PFSK-1 (cell line): ENCODE measurements at regions not wholly inside any gene's neighbourhood (a gene's known extent, or its start where the extent isn't known, plus 50 kb on each side); places are given as distances from the start of the nearest gene placed in this dataset.

Experiments used
- FOXP2 ChIP-seq: optimal IDR thresholded peaks from 2 replicates; pipeline ENCODE3; 2011; ENCODE audit warnings: borderline replicate concordance, control low read depth, inconsistent platforms; ENCODE audit not compliant: insufficient read depth; ENCODE audit errors: extremely low read length, extremely low read depth
- POLR2AphosphoS5 ChIP-seq: IDR thresholded peaks from 2 replicates; pipeline ENCODE4 v1.6.1; 2012; ENCODE audit warnings: low read depth, mild to moderate bottlenecking, control low read depth, low read length, moderate library complexity
- SIN3A ChIP-seq: IDR thresholded peaks from 2 replicates; pipeline ENCODE4 v1.6.1; 2012; ENCODE audit warnings: mild to moderate bottlenecking, low read length, moderate library complexity, borderline replicate concordance; ENCODE audit not compliant: insufficient read depth
- TAF1 ChIP-seq: IDR thresholded peaks from 2 replicates; pipeline ENCODE4 v1.6.1; 2012; ENCODE audit warnings: low read length, control low read depth, borderline replicate concordance; ENCODE audit not compliant: insufficient read depth

DNA sequence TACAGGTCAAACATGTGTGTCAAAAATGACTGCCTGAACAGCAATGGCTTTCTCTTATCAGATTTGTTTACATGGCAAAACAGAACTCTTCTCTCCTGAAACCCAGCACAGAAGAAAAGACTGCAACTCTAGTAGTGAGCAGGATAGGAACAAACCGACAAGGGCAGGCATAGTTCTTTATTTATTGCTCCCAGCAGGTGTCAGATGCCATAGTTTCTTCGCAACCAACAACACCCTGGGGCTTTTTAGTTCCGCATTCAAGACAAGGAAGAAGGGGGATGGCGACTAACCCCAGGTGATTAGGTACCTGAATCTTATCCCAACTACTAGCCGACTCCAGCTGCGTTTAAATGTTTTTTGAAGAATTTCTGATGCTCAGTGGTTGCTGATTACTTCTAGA is 367.5 kb upstream of the FIGN start:
- no peak for TF ChIP-seq SIN3A
- TF ChIP-seq POLR2AphosphoS5: no peak
- no peak for TF ChIP-seq TAF1
- TF ChIP-seq FOXP2: no peak
